Coronary artery (tissue), 2 donors: ENCODE measurements at regions not wholly inside any gene's neighbourhood (a gene's known extent, or its start where the extent isn't known, plus 50 kb on each side); places are given as distances from the start of the nearest gene placed in this dataset.

Experiments used
- DNase-seq: peaks from one replicate; pipeline ENCODE4 v3.0.0-alpha.2; 2017; ENCODE audit warnings: low spot score
- H3K27ac ChIP-seq, 2 donors: fragments of 200-600 bp; sonication (generic); one replicate each; pipeline ENCODE4 v1.5.1; 2016 to 2019
- H3K4me3 ChIP-seq: fragments of 200-600 bp; sonication (generic); 2 replicates; pipeline ENCODE4 v1.5.1; 2016; ENCODE audit warnings: mild to moderate bottlenecking, moderate library complexity
- TF ChIP-seq, protein P1 (sequence below): fragments of 200-600 bp; sonication (generic); IDR thresholded peaks from one replicate; pipeline ENCODE4 v1.5.1; 2019; ENCODE audit warnings: antibody characterized with exemption

DNA sequence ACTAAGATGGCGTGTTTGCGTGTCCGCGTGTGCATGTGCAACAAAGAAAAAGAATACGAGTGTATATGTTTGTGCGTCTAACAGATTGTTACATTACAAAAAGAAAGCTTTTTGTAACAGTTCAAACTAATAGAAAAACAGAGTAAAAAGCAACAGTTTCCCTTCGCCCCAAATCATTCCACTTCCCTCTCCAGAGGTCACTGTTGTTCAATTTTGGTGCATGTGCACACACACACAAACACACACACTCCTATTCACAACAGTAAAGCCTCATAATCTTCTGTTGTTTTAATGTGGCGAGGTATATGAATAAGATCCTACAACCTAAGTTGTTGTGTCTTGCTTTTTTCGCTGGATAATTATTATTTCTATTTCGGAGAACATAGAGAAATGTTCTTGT is 357.3 kb upstream of the SLC8A1 start:
- Histone ChIP-seq H3K27ac (no peak overlapping the region), H3K4me3 (no peak overlapping the region)
- TF ChIP-seq, protein P1, sequence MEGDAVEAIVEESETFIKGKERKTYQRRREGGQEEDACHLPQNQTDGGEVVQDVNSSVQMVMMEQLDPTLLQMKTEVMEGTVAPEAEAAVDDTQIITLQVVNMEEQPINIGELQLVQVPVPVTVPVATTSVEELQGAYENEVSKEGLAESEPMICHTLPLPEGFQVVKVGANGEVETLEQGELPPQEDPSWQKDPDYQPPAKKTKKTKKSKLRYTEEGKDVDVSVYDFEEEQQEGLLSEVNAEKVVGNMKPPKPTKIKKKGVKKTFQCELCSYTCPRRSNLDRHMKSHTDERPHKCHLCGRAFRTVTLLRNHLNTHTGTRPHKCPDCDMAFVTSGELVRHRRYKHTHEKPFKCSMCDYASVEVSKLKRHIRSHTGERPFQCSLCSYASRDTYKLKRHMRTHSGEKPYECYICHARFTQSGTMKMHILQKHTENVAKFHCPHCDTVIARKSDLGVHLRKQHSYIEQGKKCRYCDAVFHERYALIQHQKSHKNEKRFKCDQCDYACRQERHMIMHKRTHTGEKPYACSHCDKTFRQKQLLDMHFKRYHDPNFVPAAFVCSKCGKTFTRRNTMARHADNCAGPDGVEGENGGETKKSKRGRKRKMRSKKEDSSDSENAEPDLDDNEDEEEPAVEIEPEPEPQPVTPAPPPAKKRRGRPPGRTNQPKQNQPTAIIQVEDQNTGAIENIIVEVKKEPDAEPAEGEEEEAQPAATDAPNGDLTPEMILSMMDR = no peak
- DNase-seq = no peak

DNA sequence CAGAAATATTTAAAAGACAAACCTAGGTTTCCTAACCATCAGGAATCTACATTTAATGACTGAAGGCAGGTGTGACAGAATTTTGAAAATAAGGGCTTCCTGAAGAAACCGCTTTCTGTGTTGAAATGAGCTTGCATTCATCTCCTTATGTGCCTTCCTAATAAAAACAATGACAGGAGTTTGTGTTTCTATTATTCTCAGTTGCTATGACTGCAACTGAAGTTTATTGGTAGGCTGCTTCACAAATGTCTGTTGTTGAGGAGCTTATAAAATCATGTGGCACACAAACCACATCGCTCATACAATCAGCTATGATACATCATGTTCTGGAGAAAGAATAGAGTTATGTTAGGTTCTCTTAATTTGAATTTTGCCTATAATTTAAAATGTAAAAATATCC is 362.7 kb upstream of the SLC8A1 start:
- TF ChIP-seq, protein P1 = no peak
- no peak for DNase-seq
- no peak overlapping the region for H3K4me3 ChIP-seq
- no peak overlapping the region for H3K27ac ChIP-seq

DNA sequence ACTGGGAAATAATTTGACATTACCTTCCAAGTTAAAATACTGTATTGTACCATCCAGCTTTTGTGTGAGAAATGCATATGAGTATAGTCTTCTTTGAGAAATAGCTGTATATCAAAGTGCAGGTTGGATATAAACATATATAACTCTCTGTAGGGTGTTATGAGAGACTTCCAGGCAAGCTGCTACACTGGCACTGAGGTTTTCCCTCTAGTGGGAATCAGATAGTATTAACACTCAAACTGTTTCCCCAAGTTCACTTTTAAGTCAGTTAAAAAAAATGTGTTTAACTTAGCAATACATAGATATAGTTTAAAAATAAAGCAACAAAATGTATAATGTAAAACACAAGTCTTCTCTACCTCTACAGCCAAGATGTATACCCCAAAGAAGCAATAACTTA is 368.4 kb upstream of the SLC8A1 start:
- no peak overlapping the region for H3K27ac ChIP-seq
- TF ChIP-seq, protein P1 = no peak
- no peak overlapping the region for H3K4me3 ChIP-seq
- DNase-seq = no peak

DNA sequence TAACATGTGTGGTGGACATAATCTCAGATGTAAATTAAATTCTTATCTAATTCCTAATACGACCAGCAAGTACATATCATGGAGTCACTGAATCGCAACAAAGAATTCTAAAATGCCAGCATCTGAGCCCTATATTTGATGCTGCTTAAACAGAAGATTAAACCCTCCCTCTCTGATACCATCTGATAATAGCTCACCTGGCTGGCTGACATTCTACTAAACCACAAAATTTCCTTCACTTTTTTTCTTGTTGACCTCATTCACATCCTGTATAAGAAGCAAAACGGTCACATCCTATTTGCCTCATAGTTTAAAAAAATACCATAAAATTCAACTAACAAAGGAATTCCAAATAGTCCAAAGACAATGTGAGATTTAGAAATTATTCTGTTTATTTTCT is 371.6 kb upstream of the SLC8A1 start:
- H3K27ac ChIP-seq = no peak overlapping the region
- no peak for DNase-seq
- H3K4me3 ChIP-seq = no peak overlapping the region
- TF ChIP-seq, protein P1 = no peak

GRCh38 chr2:40824278-40824677 is 372.4 kb upstream of the SLC8A1 start:
- no peak for DNase-seq
- Histone ChIP-seq H3K4me3 (no peak overlapping the region), H3K27ac (no peak overlapping the region)
- TF ChIP-seq, protein P1 = no peak

GRCh38 chr2:40827392-40827791 is 375.5 kb upstream of the SLC8A1 start:
- no peak overlapping the region for H3K27ac ChIP-seq
- no peak overlapping the region for H3K4me3 ChIP-seq
- DNase-seq = no peak
- TF ChIP-seq, protein P1 = no peak

GRCh38 chr2:40831321-40831873 is 379.5 kb upstream of the SLC8A1 start:
- no peak overlapping the region for H3K27ac ChIP-seq
- H3K4me3 ChIP-seq = no peak overlapping the region
- DNase-seq = no peak
- TF ChIP-seq, protein P1 = no peak
